NCI-H128 (cell line): ENCODE measurements at regions not wholly inside any gene's neighbourhood (a gene's known extent, or its start where the extent isn't known, plus 50 kb on each side); places are given as distances from the start of the nearest gene placed in this dataset.
"Not testable (repeated sequence)": the region's sequence is repeated elsewhere in the genome, so short reads cannot be mapped to it uniquely, and the experiment has no call there.

Source experiments
- DNase-seq: peaks from one replicate; lab custom pipeline; 2025; ENCODE audit not compliant: unreplicated experiment; lab: John Stamatoyannopoulos, UW

GRCh38 chr4:86478151-86478550 lies 116.0 kb upstream of the PTPN13 start:
- not testable (repeated sequence) for DNase-seq

GRCh38 chr4:86481440-86481839 lies 112.7 kb upstream of the PTPN13 start:
- DNase-seq, result peak; percentile 48

DNA sequence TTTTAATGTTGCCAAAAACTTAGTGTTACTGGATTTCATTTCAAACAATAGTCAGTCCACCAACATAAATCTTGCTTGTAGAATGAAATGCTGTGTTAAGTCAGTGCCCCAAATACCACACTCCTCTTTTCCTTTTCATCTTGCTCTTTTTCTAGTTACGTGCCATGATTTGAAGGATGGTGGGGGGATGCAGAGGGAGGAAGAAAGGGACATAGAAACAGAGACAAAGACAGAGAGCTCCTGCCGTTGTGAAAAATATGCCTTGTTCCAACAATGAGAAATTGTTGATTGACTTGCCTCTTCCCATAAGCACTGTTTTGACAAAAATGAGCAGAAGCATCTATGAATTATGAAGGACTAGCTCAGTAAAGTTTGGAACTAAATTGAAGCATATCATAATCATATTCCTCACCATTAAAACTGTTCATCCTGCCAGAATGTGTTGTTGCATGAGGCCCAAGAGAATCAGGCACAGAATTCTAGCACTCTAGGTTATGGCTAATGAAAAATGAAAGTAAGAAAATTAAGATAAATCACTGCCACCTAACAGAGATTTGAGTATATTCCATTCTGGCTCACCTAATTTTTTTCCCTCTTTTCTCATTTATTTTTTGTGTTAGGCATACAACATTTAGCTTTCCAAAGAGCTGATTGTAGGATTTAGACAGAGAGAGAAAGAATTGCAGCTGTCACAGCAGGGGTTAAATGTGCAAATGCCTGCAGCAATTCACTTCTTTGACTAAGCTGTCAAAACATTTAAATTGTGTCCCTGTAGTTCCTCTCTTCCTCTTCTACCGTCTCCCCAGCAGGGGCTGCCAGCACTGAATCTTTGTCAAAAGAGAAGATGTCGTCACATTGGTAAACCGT lies 111.6 kb upstream of the PTPN13 start:
- no peak for DNase-seq

GRCh38 chr4:86483173-86483490 lies 111.0 kb upstream of the PTPN13 start:
- DNase-seq, result no peak

DNA sequence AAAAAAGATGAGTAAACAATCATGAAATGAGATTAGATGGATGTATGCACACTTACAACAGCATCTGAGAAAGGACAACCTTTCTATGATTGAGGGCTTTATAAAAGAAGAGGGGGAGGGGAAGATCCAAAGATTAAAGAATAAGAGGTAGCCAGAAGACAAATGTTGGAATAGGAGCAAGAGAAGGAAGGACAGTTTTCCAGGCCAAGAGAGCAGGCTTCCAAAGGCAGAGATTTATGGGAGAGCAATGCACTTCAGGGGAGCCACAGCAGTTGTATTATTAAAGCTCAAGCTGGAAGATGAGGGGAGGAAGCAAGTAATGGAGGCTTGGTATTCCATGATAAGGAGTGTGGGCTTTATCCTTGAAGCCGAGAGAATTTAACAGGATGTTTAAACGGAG lies 110.3 kb upstream of the PTPN13 start:
- DNase-seq, result no peak

DNA sequence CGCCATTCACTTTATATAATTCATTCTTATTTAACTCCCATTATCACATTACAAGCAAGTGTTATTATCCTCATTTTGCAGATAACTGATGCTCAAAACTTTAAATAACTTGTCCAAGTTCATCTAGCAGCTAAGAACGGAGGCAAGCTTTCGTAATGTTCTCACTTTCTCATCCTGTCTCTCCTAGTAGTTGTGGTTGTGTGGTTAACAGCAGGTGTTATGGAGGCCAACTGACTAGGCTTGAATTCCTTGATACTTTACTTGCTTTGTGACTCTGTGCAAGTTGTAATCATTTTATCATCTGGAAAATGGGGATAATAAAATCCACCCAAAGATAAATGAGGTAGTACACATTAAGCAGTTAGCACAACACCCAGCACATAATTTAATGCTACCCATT lies 109.9 kb upstream of the PTPN13 start:
- no peak for DNase-seq

DNA sequence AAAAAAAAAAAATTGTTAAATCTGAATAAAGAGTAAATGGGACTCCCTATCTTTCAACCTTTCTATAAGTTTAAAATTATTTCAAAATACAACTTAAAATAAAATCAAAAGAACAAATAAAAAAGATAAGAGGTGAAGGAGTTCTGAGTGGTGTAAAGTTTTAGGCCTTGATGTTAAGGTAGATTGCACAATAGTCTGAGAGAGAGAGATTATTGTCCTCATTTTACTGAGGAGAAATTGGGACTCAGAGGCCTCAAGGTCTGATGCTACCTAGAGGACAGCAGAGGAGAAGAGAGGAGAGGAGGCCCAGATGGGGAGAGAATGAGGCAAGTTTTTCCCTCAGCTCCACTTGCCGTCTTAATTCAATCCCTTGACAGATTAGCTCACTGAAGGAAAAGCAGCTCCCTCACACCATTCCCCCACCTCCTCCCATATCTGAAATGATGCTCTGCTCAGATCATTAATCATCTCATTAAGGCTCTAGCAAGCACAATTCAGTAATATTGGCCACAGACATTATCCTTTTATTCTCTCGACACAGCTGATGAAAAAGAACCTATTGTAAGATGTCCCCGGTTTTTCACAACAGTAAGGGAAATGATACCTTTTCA lies 106.3 kb upstream of the PTPN13 start:
- DNase-seq, result no peak

- DNase-seq, result no peak
Measured at GRCh38 chr4:86493460-86493859, 100.7 kb upstream of the PTPN13 start.

DNA sequence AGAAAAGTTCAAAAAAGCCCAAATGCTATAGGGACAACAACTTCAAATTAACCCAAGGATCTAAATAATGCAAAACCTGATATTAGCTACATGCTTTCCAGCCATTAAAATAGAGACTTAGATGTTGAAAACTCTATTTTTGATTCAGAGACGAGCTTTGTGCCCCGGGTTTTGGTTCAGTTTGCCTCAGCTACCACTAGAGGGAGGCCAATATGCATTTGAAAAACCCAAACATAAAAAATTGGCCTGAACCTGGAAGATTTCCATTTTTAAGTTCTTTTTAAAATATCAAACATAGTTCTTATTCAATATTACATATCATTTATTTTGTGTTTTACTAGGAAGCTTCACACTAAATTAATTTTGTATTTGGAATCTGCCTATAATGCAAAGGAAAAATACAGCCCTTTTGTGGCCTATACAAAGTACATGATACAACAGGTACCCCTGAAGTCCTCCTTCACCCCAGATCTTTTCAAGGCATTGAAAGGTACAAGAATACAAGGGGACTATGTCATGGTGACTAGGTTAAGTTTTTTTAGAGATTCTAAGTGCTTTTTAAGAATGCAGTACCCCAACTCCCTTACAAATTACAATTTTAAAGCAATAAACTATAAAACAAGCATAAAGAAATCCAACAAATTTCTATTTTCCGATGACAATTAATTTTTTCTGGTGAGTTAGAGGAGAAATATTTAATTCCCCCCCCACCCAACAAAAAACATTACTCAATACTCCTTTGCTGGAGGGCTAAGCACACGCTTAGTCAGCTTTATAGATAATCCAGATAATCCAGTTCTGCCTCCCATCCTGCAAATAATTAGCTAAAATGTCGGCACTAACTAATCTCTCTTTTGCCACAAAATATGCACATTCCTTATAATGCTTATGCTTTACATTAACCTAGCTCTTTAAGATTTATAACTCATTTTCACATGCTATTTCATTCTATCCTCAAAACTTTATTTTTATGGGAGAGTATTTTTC lies 97.7 kb upstream of the PTPN13 start:
- no peak for DNase-seq

DNA sequence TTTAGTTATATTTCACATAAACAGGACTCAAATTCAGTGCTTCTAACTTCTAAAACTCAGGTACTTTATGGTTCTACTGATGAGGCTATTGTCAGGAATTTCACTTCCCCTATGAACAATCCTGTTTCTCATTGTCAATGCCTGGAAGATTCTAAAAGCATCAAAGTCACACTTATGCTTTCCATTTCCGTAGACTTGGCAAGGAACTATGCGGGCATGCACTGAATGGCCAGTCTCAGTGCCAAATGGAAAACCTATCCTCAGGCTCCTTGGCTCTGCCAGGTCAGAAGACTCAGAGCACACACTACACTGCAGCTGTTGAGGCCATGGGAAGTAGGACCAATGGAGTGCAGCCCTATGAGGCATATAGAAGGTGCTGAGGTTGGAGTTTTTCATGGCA lies 97.0 kb upstream of the PTPN13 start:
- DNase-seq, result no peak

DNA sequence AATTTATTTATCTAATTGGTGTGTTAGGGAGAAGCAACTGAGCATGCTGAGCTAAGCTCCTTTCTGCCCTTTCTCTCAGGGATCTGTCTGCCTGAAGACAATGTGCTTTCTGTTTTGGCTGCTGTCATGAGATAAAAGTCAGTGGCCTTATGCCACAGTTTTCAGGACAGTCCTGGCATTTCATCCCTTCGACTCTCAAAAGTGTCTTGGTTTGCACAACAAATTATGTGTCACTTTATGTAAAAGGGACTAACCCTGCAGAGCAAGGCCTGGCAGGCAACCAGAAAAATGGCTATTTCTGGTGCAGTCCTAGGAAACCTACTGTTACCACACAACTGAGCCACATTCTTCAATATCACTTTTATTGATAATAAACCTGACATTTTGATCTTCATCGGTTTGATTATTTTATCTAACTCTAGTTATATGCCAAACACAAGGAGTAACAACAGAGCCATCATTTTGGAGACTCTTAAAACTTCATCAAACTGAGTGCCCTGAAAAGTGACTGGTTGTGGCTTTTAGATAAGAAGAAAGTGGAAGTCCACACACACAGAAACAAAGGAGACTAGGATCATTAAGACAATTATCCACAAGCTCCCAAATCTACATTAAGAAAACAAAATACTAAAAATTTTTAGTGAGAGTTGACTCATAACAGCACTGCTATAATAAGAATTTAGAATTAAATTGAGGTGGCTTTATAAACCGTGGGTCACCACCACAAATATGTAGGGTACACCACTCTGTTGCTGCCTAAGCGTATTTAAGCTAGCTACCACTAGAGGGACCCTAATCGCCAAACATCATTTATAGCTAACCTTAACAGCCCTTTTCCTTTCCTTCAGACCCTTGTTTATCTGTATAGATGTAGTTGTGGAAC lies 95.9 kb upstream of the PTPN13 start:
- DNase-seq, result peak; percentile 23

- no peak for DNase-seq
Measured at GRCh38 chr4:86498863-86499166, 95.3 kb upstream of the PTPN13 start.

DNA sequence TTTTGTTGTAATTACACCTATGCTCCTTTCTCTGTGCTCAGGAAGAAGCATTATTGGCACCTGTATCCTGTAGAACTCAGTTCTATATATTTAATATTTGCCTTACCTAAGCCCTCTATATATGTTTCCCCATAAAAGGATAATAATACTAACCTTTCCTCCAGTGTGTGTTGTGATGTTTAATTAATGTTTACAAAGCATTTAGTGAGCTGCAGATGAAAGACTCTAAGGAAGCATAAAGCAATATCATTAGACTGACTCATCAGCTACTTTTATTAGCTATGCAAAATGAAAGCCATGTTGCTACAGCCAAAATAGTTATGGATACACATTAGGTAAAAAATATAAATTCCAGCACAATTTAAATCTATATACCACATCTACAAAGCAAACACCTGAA lies 93.6 kb upstream of the PTPN13 start:
- DNase-seq, result no peak

GRCh38 chr4:86502081-86502480 lies 92.0 kb upstream of the PTPN13 start:
- no peak for DNase-seq

GRCh38 chr4:86506591-86506990 lies 87.5 kb upstream of the PTPN13 start:
- DNase-seq, result no peak

DNA sequence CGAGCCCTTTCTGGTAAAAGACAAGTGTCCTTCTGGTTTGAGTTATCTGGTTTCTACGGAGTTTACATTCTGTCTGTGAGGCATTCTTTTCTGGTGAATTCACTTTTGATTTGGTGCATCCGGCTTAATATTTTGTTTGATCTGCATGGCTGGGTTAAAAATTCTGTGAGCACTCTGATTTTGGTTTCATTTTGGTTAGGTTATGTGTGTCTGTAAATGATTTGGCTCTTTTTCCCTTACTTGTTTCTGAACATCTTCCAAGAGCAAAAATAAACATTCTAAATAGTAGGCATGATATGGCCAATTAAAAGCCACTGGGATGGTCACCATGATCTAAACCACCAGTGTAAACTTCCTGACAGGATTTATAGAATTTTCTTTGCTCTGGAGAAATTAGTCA lies 85.7 kb upstream of the PTPN13 start:
- no peak for DNase-seq

DNA sequence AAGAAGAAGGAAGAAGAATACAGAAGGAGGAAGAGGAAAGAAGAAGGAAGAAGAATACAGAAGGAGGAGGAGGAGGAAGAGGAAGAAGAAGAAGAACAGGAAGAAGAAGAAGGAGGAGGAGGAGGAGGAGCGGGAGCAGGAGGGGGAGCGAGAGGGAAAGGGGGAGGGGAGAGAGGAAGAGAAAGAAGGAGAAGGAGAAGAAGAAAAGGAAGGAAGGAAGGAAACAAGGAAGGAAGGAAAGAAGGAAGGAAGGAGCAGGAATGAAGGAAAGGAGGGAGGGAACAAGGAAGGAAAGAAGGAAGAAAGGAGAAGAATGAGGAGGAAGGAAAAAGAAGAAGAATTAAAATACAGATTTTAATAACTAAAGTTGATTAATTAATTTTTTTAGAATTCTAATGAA lies 82.5 kb upstream of the PTPN13 start:
- no peak for DNase-seq

DNA sequence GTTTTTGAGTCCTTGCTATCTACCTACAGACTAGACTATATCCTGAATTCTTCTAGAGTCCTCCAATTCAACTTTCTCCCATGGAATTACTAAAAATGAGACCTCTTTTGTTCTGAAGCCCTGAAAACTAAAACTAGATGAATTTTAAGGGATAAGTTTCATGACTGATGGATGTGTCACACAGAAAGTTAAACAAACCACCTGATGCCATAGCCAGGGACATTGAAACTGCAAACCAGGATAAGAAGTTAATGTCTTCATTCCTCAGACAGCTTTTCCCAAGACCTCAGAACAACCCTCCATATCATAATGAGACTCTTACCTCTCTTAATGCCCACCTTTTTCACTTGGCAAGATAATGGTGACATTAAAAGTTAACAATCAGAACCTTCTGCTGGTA lies 81.5 kb upstream of the PTPN13 start:
- no peak for DNase-seq

GRCh38 chr4:86515963-86516362 lies 78.2 kb upstream of the PTPN13 start:
- not testable (repeated sequence) for DNase-seq

GRCh38 chr4:86521373-86521969 lies 72.6 kb upstream of the PTPN13 start:
- no peak for DNase-seq
